ENCODE measurements at regions not wholly inside any gene's neighbourhood (a gene's known extent, or its start where the extent isn't known, plus 50 kb on each side); places are given as distances from the start of the nearest gene placed in this dataset.

DNA sequence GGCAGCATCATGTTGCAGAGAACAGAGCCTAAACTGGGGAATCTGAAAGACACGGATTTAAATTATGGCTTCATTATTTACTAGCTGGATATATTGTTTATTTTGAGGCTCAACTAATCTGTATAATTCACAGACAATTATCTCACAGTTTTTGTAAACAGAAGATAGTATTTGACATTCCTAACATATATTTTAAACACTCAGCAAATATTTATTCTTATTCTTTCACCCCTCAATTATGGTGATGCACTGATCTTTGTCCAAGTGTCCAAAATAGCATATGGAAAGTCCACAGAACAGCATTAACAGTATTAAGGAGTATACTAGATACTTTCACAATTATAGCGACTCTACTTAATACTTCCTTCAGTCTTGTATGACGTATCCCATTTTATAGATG, 257.0 kb downstream of the ADGRG6 start:
- no peak for DNase-seq (ENCODE audit: low read depth in 2 of 2)

DNA sequence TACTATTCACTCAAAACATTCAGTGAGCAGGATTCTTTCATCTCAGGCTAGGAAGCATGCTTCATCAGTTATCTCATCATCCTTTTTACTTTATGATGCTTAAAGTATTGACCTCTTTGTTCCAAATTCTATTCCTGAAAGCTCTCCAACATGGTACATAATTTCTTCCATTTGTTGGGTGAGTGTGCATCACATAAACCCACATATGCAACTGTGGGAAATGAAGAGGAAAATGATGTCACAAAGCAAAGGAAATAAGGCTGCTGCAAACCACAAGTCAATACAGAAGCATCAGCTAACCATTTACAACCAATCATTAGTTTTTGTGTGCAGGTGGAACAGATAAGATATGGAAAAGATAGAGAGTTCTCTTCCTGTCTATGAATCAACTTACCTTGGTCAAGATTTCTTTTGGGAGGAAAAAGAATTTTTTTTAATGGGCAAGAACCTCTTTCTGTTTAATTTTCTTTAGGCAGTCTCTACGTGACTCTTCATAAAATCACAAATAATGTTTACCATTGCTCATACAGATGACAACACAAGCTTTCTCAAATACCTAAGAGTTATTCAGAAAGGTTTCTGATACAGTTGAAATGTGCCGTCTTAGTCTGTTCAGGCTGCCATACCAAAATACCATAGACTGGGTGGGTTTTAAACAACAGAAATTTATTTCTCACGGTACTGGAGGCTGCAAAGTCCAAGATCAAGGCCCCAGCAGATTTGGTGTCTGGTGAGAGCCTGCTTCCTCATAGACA, 259.9 kb downstream of the ADGRG6 start:
- no peak for DNase-seq (ENCODE audit: low read depth in 2 of 2)

DNA sequence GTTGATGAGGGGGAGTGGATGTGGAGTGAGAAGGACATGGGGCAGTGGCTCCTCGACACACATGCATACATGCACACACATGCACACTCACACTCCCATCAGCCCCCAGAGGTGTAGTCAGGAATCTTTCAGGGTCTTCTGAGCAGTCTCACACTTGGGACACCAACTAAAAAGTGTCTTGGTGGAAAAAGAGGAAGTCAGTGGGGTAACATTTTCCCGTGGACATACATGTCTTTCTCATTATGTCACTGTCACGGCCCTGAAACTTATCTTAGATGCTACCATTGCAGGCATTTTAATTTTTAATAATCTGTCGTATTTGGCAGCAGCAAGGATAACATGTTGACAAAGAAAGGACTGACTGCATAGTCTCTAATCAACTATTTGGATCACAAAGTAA, 261.1 kb downstream of the ADGRG6 start:
- DNase-seq (ENCODE audit: low read depth in 2 of 2), result no peak

DNA sequence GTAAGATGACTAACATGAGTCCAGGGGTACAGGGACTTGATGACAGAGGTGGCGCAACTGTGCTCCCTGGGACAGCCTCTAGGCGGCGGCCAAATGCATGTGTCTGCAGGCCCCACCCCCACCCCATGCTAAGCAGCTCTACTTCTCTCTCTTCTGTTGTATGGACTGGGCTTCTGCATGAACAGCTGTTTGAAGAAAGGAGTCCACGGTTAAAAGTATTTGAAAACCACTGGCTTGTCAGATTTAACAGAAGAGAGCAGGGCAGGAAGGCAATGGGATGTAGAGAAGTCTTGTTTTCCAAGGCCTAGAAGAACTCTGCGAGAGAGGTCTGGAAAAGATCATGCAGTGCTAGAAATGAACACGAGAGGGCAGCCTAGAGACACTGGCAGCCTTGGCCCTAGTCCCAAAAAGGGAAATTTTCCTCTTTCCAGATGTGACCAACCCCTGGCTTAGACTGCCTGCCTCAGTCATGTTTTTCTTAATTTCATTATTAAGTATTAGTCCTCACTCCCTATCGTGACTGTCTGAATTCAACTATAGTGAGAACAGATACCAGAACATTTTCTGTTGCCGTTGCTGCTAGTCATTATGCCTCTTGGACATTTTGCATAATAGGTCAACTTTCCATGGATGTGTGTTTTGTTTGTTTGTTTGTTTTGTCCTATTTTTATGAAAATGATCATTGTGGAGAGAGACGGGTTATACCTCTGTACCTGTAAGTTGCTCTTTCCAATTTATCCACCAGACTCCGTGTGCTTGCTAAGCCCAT, 265.0 kb downstream of the ADGRG6 start:
- peak; percentile 57 to 63 for DNase-seq (ENCODE audit: low read depth in 2 of 2)

GRCh38 chr6:142567461-142567860, 265.7 kb downstream of the ADGRG6 start:
- DNase-seq (ENCODE audit: low read depth in 2 of 2), result no peak

- peak in 1 of 2 donors; percentile 73 for DNase-seq (ENCODE audit: low read depth in 2 of 2)
Observed at GRCh38 chr6:142568857-142569597, 267.2 kb downstream of the ADGRG6 start.

DNA sequence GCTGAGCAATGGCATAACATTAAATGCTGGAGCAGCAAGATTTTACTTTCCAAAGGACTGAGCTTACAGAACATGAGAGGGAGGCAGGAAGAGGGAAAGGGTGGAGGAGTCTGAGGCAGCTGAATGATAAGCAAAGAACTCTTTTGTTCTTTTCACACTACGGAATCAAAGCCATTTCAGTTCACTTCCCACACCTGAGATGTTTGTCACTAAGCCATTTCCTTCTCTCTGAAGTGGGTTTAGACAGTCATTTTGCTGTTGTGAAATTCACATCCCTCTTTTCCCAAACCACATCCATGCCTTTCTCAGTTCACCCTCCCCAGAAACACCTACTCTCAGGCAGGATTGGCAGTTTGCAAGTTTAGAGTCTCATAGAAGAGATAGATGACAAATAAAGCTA, 267.9 kb downstream of the ADGRG6 start:
- DNase-seq (ENCODE audit: low read depth in 2 of 2), result peak in 1 of 2 donors; percentile 18

- DNase-seq (ENCODE audit: low read depth in 2 of 2), result peak; percentile 19 to 76
Observed at GRCh38 chr6:142570221-142570671, 268.4 kb downstream of the ADGRG6 start.

- DNase-seq (ENCODE audit: low read depth in 2 of 2), result peak in 1 of 2 donors; percentile 14
Observed at GRCh38 chr6:142592876-142593275, 291.1 kb downstream of the ADGRG6 start.

DNA sequence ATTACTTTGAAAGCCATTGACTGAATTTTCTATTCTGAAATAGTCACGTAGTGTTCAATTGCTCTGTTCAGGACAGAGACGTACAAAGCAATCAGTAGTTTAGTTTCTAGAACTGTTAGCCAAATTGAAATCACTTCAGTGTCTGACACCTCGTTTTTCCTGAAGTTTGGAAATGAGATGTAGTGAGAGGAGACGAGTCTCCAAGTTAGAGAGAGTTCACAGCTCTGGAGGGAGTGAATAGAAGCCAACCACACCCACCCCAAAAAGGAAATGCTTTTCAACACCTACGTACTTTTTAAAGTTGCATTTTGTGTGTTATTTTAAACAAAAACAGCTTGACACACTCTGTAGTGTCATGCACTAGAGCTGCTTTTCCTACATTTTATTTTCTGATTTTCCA, 296.0 kb downstream of the ADGRG6 start:
- no peak for DNase-seq (ENCODE audit: low read depth in 2 of 2)

GRCh38 chr6:142601427-142601826, 299.6 kb downstream of the ADGRG6 start:
- no peak for DNase-seq (ENCODE audit: low read depth in 2 of 2)

- no peak for DNase-seq (ENCODE audit: low read depth in 2 of 2)
Observed at GRCh38 chr6:142602972-142603371, 301.2 kb downstream of the ADGRG6 start.

DNA sequence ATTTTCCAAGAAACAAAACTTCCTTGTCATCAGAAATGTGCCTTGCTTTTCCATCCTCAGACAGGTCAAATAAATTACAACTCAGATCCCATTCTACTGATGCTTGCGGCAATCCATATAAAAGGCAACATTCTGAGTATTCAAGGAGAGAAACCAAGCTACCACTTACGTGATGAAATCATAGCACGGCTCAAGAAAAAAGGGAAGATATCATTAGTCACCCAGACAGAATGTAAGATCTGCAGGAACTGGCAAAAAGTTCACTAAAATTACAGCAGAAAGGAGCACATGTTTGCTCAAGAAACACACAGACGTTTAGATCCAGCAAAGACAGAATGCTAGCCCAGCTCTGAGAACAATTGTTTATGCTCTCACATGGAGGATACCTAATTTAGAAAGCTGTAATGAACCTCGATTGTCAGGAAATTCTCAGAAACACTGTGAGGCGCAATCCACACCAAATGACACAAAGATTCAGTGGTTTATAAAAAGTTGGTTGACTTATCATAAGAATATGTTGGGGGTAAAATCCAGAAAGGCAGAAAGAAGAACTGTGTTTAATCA, 304.2 kb downstream of the ADGRG6 start:
- DNase-seq (ENCODE audit: low read depth in 2 of 2), result peak in 1 of 2 donors; percentile 34

- no peak for DNase-seq (ENCODE audit: low read depth in 2 of 2)
Observed at GRCh38 chr6:142612956-142613355, 311.1 kb downstream of the ADGRG6 start.

- no peak for DNase-seq (ENCODE audit: low read depth in 2 of 2)
Observed at GRCh38 chr6:142613981-142614380, 312.2 kb downstream of the ADGRG6 start.

DNA sequence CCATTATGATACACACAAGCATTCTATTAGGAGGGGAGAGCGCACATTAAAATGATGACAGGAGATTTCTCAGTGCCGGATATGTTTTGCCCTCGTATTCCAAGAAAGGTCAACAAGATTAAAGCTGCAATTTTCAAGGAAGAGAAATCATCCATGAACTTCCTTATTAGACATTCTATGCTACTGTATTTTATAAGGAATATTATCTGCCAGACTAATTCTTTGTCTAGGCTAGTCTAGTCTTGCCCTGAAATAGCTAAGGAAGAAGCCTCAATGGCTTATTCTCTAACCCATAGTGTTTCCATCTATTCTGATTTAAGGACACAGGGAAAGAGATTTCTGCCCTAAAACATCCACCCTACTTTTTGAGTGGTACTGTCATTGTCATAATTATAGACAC, 315.4 kb downstream of the ADGRG6 start:
- no peak for DNase-seq (ENCODE audit: low read depth in 2 of 2)

- DNase-seq (ENCODE audit: low read depth in 2 of 2), result no peak
Observed at GRCh38 chr6:142621822-142622221, 320.0 kb downstream of the ADGRG6 start.

GRCh38 chr6:142624978-142625715, 319.8 kb downstream of the HIVEP2 start:
- DNase-seq (ENCODE audit: low read depth in 2 of 2), result no peak

DNA sequence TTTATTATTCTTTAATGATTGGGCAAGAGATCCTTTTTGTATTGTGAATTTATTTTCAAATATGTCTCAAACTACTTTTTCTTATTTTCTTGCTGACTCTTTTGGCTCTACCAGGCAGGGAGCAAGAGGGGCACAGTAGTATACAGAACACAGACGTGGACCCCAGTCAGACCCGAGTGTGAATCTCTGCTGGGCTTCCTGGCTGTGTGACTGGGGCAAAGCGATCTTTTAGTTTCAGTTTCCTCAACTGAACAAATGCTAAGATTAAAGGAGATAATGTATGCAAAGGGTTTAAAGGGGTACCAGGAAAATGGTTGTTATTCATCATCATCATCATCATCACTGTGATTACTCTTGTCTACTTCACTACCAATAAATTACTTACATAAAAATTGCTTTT, 317.5 kb downstream of the HIVEP2 start:
- DNase-seq (ENCODE audit: low read depth in 2 of 2), result peak in 1 of 2 donors; percentile 18

DNA sequence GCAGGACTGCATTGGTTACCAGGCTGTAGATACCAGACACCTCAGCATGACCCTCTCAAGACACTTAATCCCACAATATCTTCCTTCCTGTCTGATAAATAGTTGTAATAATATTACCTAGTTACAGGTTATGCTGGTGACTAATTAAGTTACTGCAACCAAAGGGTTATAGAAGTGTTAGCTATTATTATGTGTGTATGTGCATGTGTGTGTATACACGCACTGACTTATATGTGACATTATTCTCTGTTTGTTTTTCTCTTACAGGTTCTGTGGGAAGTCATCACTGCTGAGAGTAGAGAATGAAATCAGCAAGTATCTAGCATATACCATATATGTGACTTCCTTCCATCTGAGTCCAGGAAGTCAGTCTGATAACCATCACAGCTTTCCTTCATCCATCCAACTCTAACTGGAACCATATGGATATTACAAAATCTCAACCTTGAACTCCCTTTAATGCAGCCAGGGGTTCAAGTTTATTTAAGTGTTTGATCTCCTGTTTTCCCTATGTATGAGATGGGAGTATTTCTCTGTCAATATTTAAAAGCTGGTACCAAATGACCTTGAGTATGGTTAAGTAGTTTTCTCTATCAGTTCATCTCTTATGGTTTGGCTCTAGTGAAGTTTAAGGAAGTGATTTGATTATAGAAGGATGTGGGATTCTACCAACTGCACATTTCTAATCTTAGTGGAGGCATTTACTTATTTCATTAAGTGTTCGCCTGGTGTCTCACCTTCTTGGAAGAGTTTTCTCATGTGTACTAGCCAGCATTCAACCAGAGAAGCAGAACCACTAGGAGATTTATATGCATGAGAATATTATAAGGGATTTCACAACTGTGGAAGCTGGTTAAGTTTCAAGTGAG, 313.2 kb downstream of the HIVEP2 start:
- DNase-seq (ENCODE audit: low read depth in 2 of 2), result no peak

Data from lung microvascular endothelial cell (primary cell).